PC-9 (cell line): ENCODE measurements at regions not wholly inside any gene's neighbourhood (a gene's known extent, or its start where the extent isn't known, plus 50 kb on each side); places are given as distances from the start of the nearest gene placed in this dataset.

ENCODE experiments used
- CTCF ChIP-seq: fragments of 200-600 bp; sonication (generic); conservative IDR thresholded peaks from 2 replicates; pipeline ENCODE4 v1.6.1; 2017; ENCODE audit warnings: mixed run types, antibody characterized with exemption, mild to moderate bottlenecking, moderate library complexity
- EZH2 ChIP-seq: fragments of 200-600 bp; sonication (generic); IDR thresholded peaks from 2 replicates; pipeline ENCODE4 v1.8.0; 2017; ENCODE audit warnings: antibody characterized with exemption, low read depth

- TF ChIP-seq CTCF (no peak), EZH2 (no peak)
These were observed 282.3 kb downstream of the SEMA3D start for GRCh38 chr7:84904561-84904960.
